Suprapubic skin (tissue), 4 donors: ENCODE measurements at regions not wholly inside any gene's neighbourhood (a gene's known extent, or its start where the extent isn't known, plus 50 kb on each side); places are given as distances from the start of the nearest gene placed in this dataset.

Experiments
- DNase-seq, 2 donors: peaks; one replicate each; pipeline ENCODE4 v3.0.0-alpha.2; 2019; ENCODE audit warnings: low spot score in 2 of 2
- H3K27ac ChIP-seq: fragments of 200-600 bp; sonication (generic); one replicate; pipeline ENCODE4 v1.5.1; 2019
- H3K27me3 ChIP-seq: fragments of 200-600 bp; sonication (generic); one replicate; pipeline ENCODE4 v1.5.1; 2019
- H3K36me3 ChIP-seq: fragments of 200-600 bp; sonication (generic); one replicate; pipeline ENCODE4 v1.5.1; 2019
- H3K4me1 ChIP-seq: fragments of 200-600 bp; sonication (generic); one replicate; pipeline ENCODE4 v1.5.1; 2019
- H3K4me3 ChIP-seq: fragments of 200-600 bp; sonication (generic); one replicate; pipeline ENCODE4 v1.5.1; 2019; ENCODE audit warnings: mild to moderate bottlenecking
- H3K9me3 ChIP-seq: fragments of 200-600 bp; sonication (generic); one replicate; pipeline ENCODE4 v1.5.1; 2019
- CTCF ChIP-seq, 2 donors: fragments of 200-600 bp in 1 of 2; fragments of 450-650 bp in 1 of 2; sonication (generic) in 1 of 2; IDR thresholded peaks; one replicate each; pipeline ENCODE4 v1.5.1; 2016 to 2019; ENCODE audit warnings: antibody characterized with exemption in 2 of 2, mild to moderate bottlenecking in 1 of 2, moderate library complexity in 1 of 2
- EP300 ChIP-seq: sonication (generic); formaldehyde crosslinking; IDR thresholded peaks from one replicate; pipeline ENCODE4 v1.6.1; 2017; ENCODE audit warnings: antibody characterized with exemption
- POLR2A ChIP-seq, 2 donors: fragments of 450-650 bp; IDR thresholded peaks; one replicate each; pipeline ENCODE4 v1.6.1; 2017; ENCODE audit warnings: antibody characterized with exemption in 2 of 2, mild to moderate bottlenecking in 2 of 2, moderate library complexity in 2 of 2
- POLR2AphosphoS5 ChIP-seq, 3 donors: sonication (generic); formaldehyde crosslinking; IDR thresholded peaks; one replicate each; pipeline ENCODE4 v1.6.1; 2017; ENCODE audit warnings: antibody characterized with exemption in 3 of 3
- WGBS: methylation state at CpG from one replicate; pipeline ENCODE4 v1.1.5; 2018; 5-methylcytosine and 5-hydroxymethylcytosine counted together

GRCh38 chr16:13427943-13428342 is 492.0 kb upstream of the ERCC4 start:
- no peaks in the 10 kb centered on the region for H3K9me3 ChIP-seq
- TF ChIP-seq EP300: no peak
- TF ChIP-seq POLR2AphosphoS5 (IDR thresholded peaks at IDR 0.05): no peak
- TF ChIP-seq CTCF (IDR thresholded peaks at IDR 0.05): no peak
- TF ChIP-seq POLR2A (IDR thresholded peaks at IDR 0.05): no peak
- no peaks in the 10 kb centered on the region for H3K27me3 ChIP-seq
- H3K27ac ChIP-seq: no peak overlapping the region
- H3K4me3 ChIP-seq: no peak overlapping the region
- H3K4me1 ChIP-seq: no peaks in the 10 kb centered on the region
- no peaks in the 10 kb centered on the region for H3K36me3 ChIP-seq
- WGBS: 85% methylated on average over 3 of the region's 3 CpGs
- DNase-seq: no peak

- Histone ChIP-seq H3K4me3 (no peak overlapping the region), H3K4me1 (no peaks in the 10 kb centered on the region), H3K9me3 (no peaks in the 10 kb centered on the region), H3K27me3 (no peaks in the 10 kb centered on the region), H3K36me3 (no peaks in the 10 kb centered on the region), H3K27ac (no peak overlapping the region)
- no peak for DNase-seq
- WGBS: 65% methylated on average over 1 of the region's 1 CpG
- no peak for TF ChIP-seq CTCF (IDR thresholded peaks at IDR 0.05)
- no peak for TF ChIP-seq POLR2AphosphoS5 (IDR thresholded peaks at IDR 0.05)
- TF ChIP-seq POLR2A (IDR thresholded peaks at IDR 0.05): no peak
- no peak for TF ChIP-seq EP300
These were observed 490.5 kb upstream of the ERCC4 start for GRCh38 chr16:13429416-13429815.

GRCh38 chr16:13435415-13435814 is 484.5 kb upstream of the ERCC4 start:
- Histone ChIP-seq H3K9me3 (no peaks in the 10 kb centered on the region), H3K4me1 (no peaks in the 10 kb centered on the region), H3K36me3 (no peaks in the 10 kb centered on the region), H3K4me3 (no peak overlapping the region), H3K27ac (no peak overlapping the region), H3K27me3 (no peaks in the 10 kb centered on the region)
- no peak for DNase-seq
- WGBS: 50% methylated on average over 1 of the region's 1 CpG
- TF ChIP-seq EP300 (no peak), POLR2A (IDR thresholded peaks at IDR 0.05) (no peak), CTCF (IDR thresholded peaks at IDR 0.05) (no peak), POLR2AphosphoS5 (IDR thresholded peaks at IDR 0.05) (no peak)

- no peak for DNase-seq
- no peaks in the 10 kb centered on the region for H3K9me3 ChIP-seq
- H3K4me3 ChIP-seq: no peak overlapping the region
- 81% methylated on average over 3 of the region's 3 CpGs for WGBS
- TF ChIP-seq CTCF (IDR thresholded peaks at IDR 0.05): no peak
- TF ChIP-seq POLR2A (IDR thresholded peaks at IDR 0.05): no peak
- TF ChIP-seq POLR2AphosphoS5 (IDR thresholded peaks at IDR 0.05): no peak
- no peak for TF ChIP-seq EP300
- no peaks in the 10 kb centered on the region for H3K27me3 ChIP-seq
- H3K4me1 ChIP-seq: no peaks in the 10 kb centered on the region
- no peaks in the 10 kb centered on the region for H3K36me3 ChIP-seq
- H3K27ac ChIP-seq: no peak overlapping the region
These were observed 484.0 kb upstream of the ERCC4 start for GRCh38 chr16:13435873-13436474.

- whole genome bisulfite sequencing: 78% methylated on average over 8 of the region's 8 CpGs
- H3K4me1 ChIP-seq: no peaks in the 10 kb centered on the region
- H3K9me3 ChIP-seq: no peaks in the 10 kb centered on the region
- no peak overlapping the region for H3K4me3 ChIP-seq
- H3K36me3 ChIP-seq: no peaks in the 10 kb centered on the region
- DNase-seq: no peak
- no peak overlapping the region for H3K27ac ChIP-seq
- TF ChIP-seq CTCF (IDR thresholded peaks at IDR 0.05) (no peak), POLR2A (IDR thresholded peaks at IDR 0.05) (no peak), POLR2AphosphoS5 (IDR thresholded peaks at IDR 0.05) (no peak), EP300 (no peak)
- H3K27me3 ChIP-seq: no peaks in the 10 kb centered on the region
These were observed 483.1 kb upstream of the ERCC4 start for GRCh38 chr16:13436641-13437412.
